ENCODE measurements at regions not wholly inside any gene's neighbourhood (a gene's known extent, or its start where the extent isn't known, plus 50 kb on each side); places are given as distances from the start of the nearest gene placed in this dataset.

DNA sequence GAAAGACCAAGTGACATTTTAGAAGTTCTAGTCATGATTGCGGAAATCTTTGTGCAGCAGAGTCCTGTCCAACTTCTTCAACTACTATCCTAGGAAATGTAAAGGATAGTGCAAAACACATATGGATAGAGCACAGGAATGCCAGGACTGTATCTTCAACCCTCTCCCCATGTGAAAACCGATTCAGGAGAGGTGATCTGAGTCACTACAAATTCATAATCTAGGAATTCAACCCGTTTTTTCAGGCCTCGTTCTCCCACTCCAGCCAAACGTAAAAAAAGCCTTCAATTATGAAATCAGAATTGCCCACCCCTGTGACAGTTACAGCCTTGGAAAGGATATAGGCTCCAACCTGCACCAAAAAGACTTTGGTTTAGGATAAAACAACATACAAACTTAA, 52.9 kb upstream of the RGS1 start:
- TF ChIP-seq, protein P1, sequence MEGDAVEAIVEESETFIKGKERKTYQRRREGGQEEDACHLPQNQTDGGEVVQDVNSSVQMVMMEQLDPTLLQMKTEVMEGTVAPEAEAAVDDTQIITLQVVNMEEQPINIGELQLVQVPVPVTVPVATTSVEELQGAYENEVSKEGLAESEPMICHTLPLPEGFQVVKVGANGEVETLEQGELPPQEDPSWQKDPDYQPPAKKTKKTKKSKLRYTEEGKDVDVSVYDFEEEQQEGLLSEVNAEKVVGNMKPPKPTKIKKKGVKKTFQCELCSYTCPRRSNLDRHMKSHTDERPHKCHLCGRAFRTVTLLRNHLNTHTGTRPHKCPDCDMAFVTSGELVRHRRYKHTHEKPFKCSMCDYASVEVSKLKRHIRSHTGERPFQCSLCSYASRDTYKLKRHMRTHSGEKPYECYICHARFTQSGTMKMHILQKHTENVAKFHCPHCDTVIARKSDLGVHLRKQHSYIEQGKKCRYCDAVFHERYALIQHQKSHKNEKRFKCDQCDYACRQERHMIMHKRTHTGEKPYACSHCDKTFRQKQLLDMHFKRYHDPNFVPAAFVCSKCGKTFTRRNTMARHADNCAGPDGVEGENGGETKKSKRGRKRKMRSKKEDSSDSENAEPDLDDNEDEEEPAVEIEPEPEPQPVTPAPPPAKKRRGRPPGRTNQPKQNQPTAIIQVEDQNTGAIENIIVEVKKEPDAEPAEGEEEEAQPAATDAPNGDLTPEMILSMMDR (IDR thresholded peaks at IDR 0.05), result no peak
- TF ChIP-seq EZH2 (IDR thresholded peaks at IDR 0.05; ENCODE audit: borderline replicate concordance, insufficient read depth, low read depth, low read length, poor library complexity, severe bottlenecking), result no peak

All from B cell (primary cell).